ENCODE measurements at regions not wholly inside any gene's neighbourhood (a gene's known extent, or its start where the extent isn't known, plus 50 kb on each side); places are given as distances from the start of the nearest gene placed in this dataset.

- Mint-ChIP-seq H3K27ac (no peak overlapping the region), H3K9me3 (no peaks in the 10 kb centered on the region), H3K36me3 (no peaks in the 10 kb centered on the region), H3K4me3 (no peak overlapping the region), H3K4me1 (ENCODE audit: unreplicated experiment) (no peaks in the 10 kb centered on the region), H3K27me3 (peaks cover 3% of the 10 kb centered on the region)
- no peak for TF ChIP-seq CTCF (conservative IDR thresholded peaks at IDR 0.05)
- DNase-seq (ENCODE audit: extremely low spot score, unreplicated experiment) = no peak
These were observed 98.2 kb upstream of the GNAO1 start for GRCh38 chr16:56093055-56093454.

- Mint-ChIP-seq H3K27me3 (peaks cover 7% of the 10 kb centered on the region), H3K4me1 (ENCODE audit: unreplicated experiment) (no peaks in the 10 kb centered on the region), H3K36me3 (no peaks in the 10 kb centered on the region), H3K27ac (no peak overlapping the region), H3K4me3 (no peak overlapping the region), H3K9me3 (no peaks in the 10 kb centered on the region)
- no peak for DNase-seq (ENCODE audit: extremely low spot score, unreplicated experiment)
- no peak for TF ChIP-seq CTCF (conservative IDR thresholded peaks at IDR 0.05)
These were observed 101.2 kb upstream of the GNAO1 start for GRCh38 chr16:56090076-56090475.

- no peak for TF ChIP-seq CTCF (conservative IDR thresholded peaks at IDR 0.05)
- H3K27me3 Mint-ChIP-seq = peaks cover 7% of the 10 kb centered on the region
These were observed 103.7 kb upstream of the GNAO1 start for GRCh38 chr16:56087626-56088025.

GRCh38 chr16:56081371-56081770 is 109.9 kb upstream of the GNAO1 start:
- Mint-ChIP-seq H3K27ac (no peak overlapping the region), H3K4me1 (ENCODE audit: unreplicated experiment) (no peaks in the 10 kb centered on the region), H3K27me3 (no peaks in the 10 kb centered on the region), H3K36me3 (no peaks in the 10 kb centered on the region), H3K9me3 (peaks cover 4% of the 10 kb centered on the region), H3K4me3 (no peak overlapping the region)
- TF ChIP-seq CTCF (conservative IDR thresholded peaks at IDR 0.05) = no peak
- no peak for DNase-seq (ENCODE audit: extremely low spot score, unreplicated experiment)

More at GRCh38 chr16:56087626-56088025, 103.7 kb upstream of the GNAO1 start:
- Mint-ChIP-seq H3K36me3 (no peaks in the 10 kb centered on the region), H3K27ac (no peak overlapping the region), H3K9me3 (no peaks in the 10 kb centered on the region), H3K4me1 (ENCODE audit: unreplicated experiment) (no peaks in the 10 kb centered on the region), H3K4me3 (no peak overlapping the region)
- DNase-seq (ENCODE audit: extremely low spot score, unreplicated experiment) = no peak

- Mint-ChIP-seq H3K9me3 (no peaks in the 10 kb centered on the region), H3K36me3 (no peaks in the 10 kb centered on the region), H3K4me1 (ENCODE audit: unreplicated experiment) (no peaks in the 10 kb centered on the region), H3K27me3 (peaks cover 7% of the 10 kb centered on the region), H3K4me3 (no peak overlapping the region), H3K27ac (no peak overlapping the region)
- TF ChIP-seq CTCF (conservative IDR thresholded peaks at IDR 0.05) = no peak
- no peak for DNase-seq (ENCODE audit: extremely low spot score, unreplicated experiment)
These were observed 115.4 kb upstream of the GNAO1 start for GRCh38 chr16:56075732-56076388.

- Mint-ChIP-seq H3K27ac (no peak overlapping the region), H3K9me3 (no peaks in the 10 kb centered on the region), H3K36me3 (no peaks in the 10 kb centered on the region), H3K4me3 (no peak overlapping the region), H3K27me3 (peaks cover 7% of the 10 kb centered on the region), H3K4me1 (ENCODE audit: unreplicated experiment) (no peaks in the 10 kb centered on the region)
- no peak for DNase-seq (ENCODE audit: extremely low spot score, unreplicated experiment)
- no peak for TF ChIP-seq CTCF (conservative IDR thresholded peaks at IDR 0.05)
These were observed 117.8 kb upstream of the GNAO1 start for GRCh38 chr16:56073508-56073907.

Measured in type B pancreatic cell (in vitro differentiated cells).